MM.1S (cell line): ENCODE measurements at regions not wholly inside any gene's neighbourhood (a gene's known extent, or its start where the extent isn't known, plus 50 kb on each side); places are given as distances from the start of the nearest gene placed in this dataset.

Experiments
- DNase-seq: peaks from one replicate; pipeline ENCODE4 v3.0.0-alpha.2; 2015
- H2AFZ ChIP-seq: fragments of 300-600 bp; sonication (generic); 2 replicates; pipeline ENCODE4 v1.6.0; 2016; ENCODE audit warnings: antibody characterized with exemption, low read length
- H3F3A ChIP-seq: fragments of 300-600 bp; sonication (generic); 2 replicates; pipeline ENCODE4 v1.6.1; 2016; ENCODE audit warnings: mild to moderate bottlenecking, antibody characterized with exemption, low read length, moderate library complexity, mixed read lengths; ENCODE audit not compliant: insufficient read depth
- H3K27ac ChIP-seq: fragments of 300-600 bp; sonication (generic); 2 replicates; pipeline ENCODE4 v1.5.1; 2016; ENCODE audit warnings: mild to moderate bottlenecking, low read length
- H3K27me3 ChIP-seq: fragments of 300-600 bp; sonication (generic); replicated peaks from 2 replicates; pipeline ENCODE4 v1.6.0; 2016; ENCODE audit warnings: low read length; ENCODE audit not compliant: insufficient read depth
- H3K36me3 ChIP-seq: fragments of 300-600 bp; sonication (generic); replicated peaks from 2 replicates; pipeline ENCODE4 v1.6.1; 2016; ENCODE audit warnings: mild to moderate bottlenecking, low read length, mixed read lengths; ENCODE audit not compliant: insufficient read depth
- H3K4me1 ChIP-seq: fragments of 300-600 bp; sonication (generic); 2 replicates; pipeline ENCODE4 v1.6.1; 2016; ENCODE audit warnings: low read length, mixed read lengths
- H3K4me2 ChIP-seq: fragments of 300-600 bp; sonication (generic); 2 replicates; pipeline ENCODE4 v1.6.0; 2016; ENCODE audit warnings: low read depth, low read length
- H3K4me3 ChIP-seq: fragments of 300-600 bp; sonication (generic); 2 replicates; pipeline ENCODE4 v1.5.1; 2016; ENCODE audit warnings: low read length, mixed read lengths
- H3K79me2 ChIP-seq: fragments of 300-600 bp; sonication (generic); 2 replicates; pipeline ENCODE4 v1.6.1; 2016; ENCODE audit warnings: mixed run types, low read length, mixed read lengths
- H3K9ac ChIP-seq: fragments of 300-600 bp; sonication (generic); 2 replicates; pipeline ENCODE4 v1.6.1; 2016; ENCODE audit warnings: low read length, mixed read lengths
- H3K9me2 ChIP-seq: fragments of 300-600 bp; sonication (generic); replicated peaks from 2 replicates; pipeline ENCODE4 v1.6.1; 2016; ENCODE audit warnings: mild to moderate bottlenecking, low read length, mixed read lengths; ENCODE audit not compliant: insufficient read depth
- H3K9me3 ChIP-seq: fragments of 300-600 bp; sonication (generic); replicated peaks from 2 replicates; pipeline ENCODE4 v1.6.1; 2016; ENCODE audit warnings: mild to moderate bottlenecking, low read length, mixed read lengths; ENCODE audit not compliant: insufficient read depth
- H4K20me1 ChIP-seq: fragments of 300-600 bp; sonication (generic); 2 replicates; pipeline ENCODE4 v1.6.1; 2016; ENCODE audit warnings: mild to moderate bottlenecking, low read length, moderate library complexity, mixed read lengths; ENCODE audit not compliant: insufficient read depth
- CTCF ChIP-seq: fragments of 300-600 bp; sonication (generic); IDR thresholded peaks from 2 replicates; pipeline ENCODE4 v1.5.1; 2016; ENCODE audit warnings: antibody characterized with exemption, low read length, mixed read lengths
- EZH2 ChIP-seq: fragments of 300-600 bp; sonication (generic); optimal IDR thresholded peaks from 2 replicates; pipeline ENCODE3; 2017; ENCODE audit warnings: low read depth, mild to moderate bottlenecking, antibody characterized with exemption, low read length, mixed read lengths
- EZH2phosphoT487 ChIP-seq: fragments of 300-600 bp; sonication (generic); IDR thresholded peaks from 2 replicates; pipeline ENCODE4 v1.6.1; 2018; ENCODE audit warnings: antibody characterized with exemption, low read length

- H3K79me2 ChIP-seq = no peaks in the 10 kb centered on the region
- no peaks in the 10 kb centered on the region for H3K27me3 ChIP-seq
- no peak overlapping the region for H3K4me2 ChIP-seq
- H3K9me3 ChIP-seq = no peaks in the 10 kb centered on the region
- H4K20me1 ChIP-seq = no peaks in the 10 kb centered on the region
- no peak for TF ChIP-seq EZH2
- no peak for TF ChIP-seq CTCF
- TF ChIP-seq EZH2phosphoT487 = no peak
- H3K27ac ChIP-seq = no peak overlapping the region
- no peak overlapping the region for H2AFZ ChIP-seq
- no peak for DNase-seq
- no peak overlapping the region for H3K9ac ChIP-seq
- no peaks in the 10 kb centered on the region for H3K36me3 ChIP-seq
- H3K4me3 ChIP-seq = no peak overlapping the region
- H3K4me1 ChIP-seq = no peaks in the 10 kb centered on the region
- H3F3A ChIP-seq = no peaks in the 10 kb centered on the region
- no peaks in the 10 kb centered on the region for H3K9me2 ChIP-seq
Measured at GRCh38 chr5:126166368-126166767, 256.8 kb upstream of the GRAMD2B start.

- Histone ChIP-seq H3K4me2 (no peak overlapping the region), H3K79me2 (no peaks in the 10 kb centered on the region), H3K9ac (no peak overlapping the region), H3K27ac (no peak overlapping the region), H2AFZ (no peak overlapping the region), H3K4me1 (no peaks in the 10 kb centered on the region), H3K9me2 (no peaks in the 10 kb centered on the region), H3K4me3 (no peak overlapping the region), H4K20me1 (no peaks in the 10 kb centered on the region), H3K36me3 (no peaks in the 10 kb centered on the region), H3K9me3 (no peaks in the 10 kb centered on the region), H3F3A (no peaks in the 10 kb centered on the region), H3K27me3 (no peaks in the 10 kb centered on the region)
- TF ChIP-seq EZH2phosphoT487 = no peak
- no peak for TF ChIP-seq CTCF
- no peak for TF ChIP-seq EZH2
- DNase-seq = no peak
Measured at GRCh38 chr5:126168785-126169184, 254.4 kb upstream of the GRAMD2B start.

- Histone ChIP-seq H3F3A (no peaks in the 10 kb centered on the region), H3K9me3 (no peaks in the 10 kb centered on the region), H3K4me2 (no peak overlapping the region), H2AFZ (no peak overlapping the region), H3K4me1 (no peaks in the 10 kb centered on the region), H3K27me3 (no peaks in the 10 kb centered on the region), H3K27ac (no peak overlapping the region), H3K4me3 (no peak overlapping the region), H3K79me2 (no peaks in the 10 kb centered on the region), H4K20me1 (no peaks in the 10 kb centered on the region), H3K36me3 (no peaks in the 10 kb centered on the region), H3K9me2 (no peaks in the 10 kb centered on the region), H3K9ac (no peak overlapping the region)
- DNase-seq = no peak
- TF ChIP-seq EZH2 = no peak
- no peak for TF ChIP-seq CTCF
- TF ChIP-seq EZH2phosphoT487 = no peak
Measured at GRCh38 chr5:126171916-126172315, 251.3 kb upstream of the GRAMD2B start.
